ENCODE measurements at regions not wholly inside any gene's neighbourhood (a gene's known extent, or its start where the extent isn't known, plus 50 kb on each side); places are given as distances from the start of the nearest gene placed in this dataset.
"Not testable (repeated sequence)": the region's sequence is repeated elsewhere in the genome, so short reads cannot be mapped to it uniquely, and the experiment has no call there.

- not testable (repeated sequence) for DNase-seq
Observed at GRCh38 chr2:111484097-111484496, 363.4 kb downstream of the BCL2L11 start.

GRCh38 chr2:111485895-111486294 is 365.2 kb downstream of the BCL2L11 start:
- DNase-seq: not testable (repeated sequence)

GRCh38 chr2:111488451-111488850 is 367.7 kb downstream of the BCL2L11 start:
- not testable (repeated sequence) for DNase-seq

- DNase-seq: not testable (repeated sequence)
Observed at GRCh38 chr2:111489460-111489859, 368.7 kb downstream of the BCL2L11 start.

GRCh38 chr2:111491181-111491580 is 370.5 kb downstream of the BCL2L11 start:
- not testable (repeated sequence) for DNase-seq

- DNase-seq: not testable (repeated sequence)
Observed at GRCh38 chr2:111491614-111492013, 370.9 kb downstream of the BCL2L11 start.

- DNase-seq: not testable (repeated sequence)
Observed at GRCh38 chr2:111492995-111493719, 372.4 kb downstream of the BCL2L11 start.

- peak; percentile 39 for DNase-seq
Observed at GRCh38 chr2:111493720-111494078, 373.0 kb downstream of the BCL2L11 start.

GRCh38 chr2:111494288-111494980 is 373.7 kb downstream of the BCL2L11 start:
- DNase-seq: not testable (repeated sequence)

GRCh38 chr2:111494981-111495315 is 374.2 kb downstream of the BCL2L11 start:
- DNase-seq: not testable (repeated sequence)

- not testable (repeated sequence) for DNase-seq
Observed at GRCh38 chr2:111495636-111496035, 374.9 kb downstream of the BCL2L11 start.

- not testable (repeated sequence) for DNase-seq
Observed at GRCh38 chr2:111496176-111496575, 375.5 kb downstream of the BCL2L11 start.

- DNase-seq: not testable (repeated sequence)
Observed at GRCh38 chr2:111496860-111497259, 376.1 kb downstream of the BCL2L11 start.

GRCh38 chr2:111497270-111497669 is 376.6 kb downstream of the BCL2L11 start:
- DNase-seq: not testable (repeated sequence)

GRCh38 chr2:111500536-111501062 is 379.9 kb downstream of the BCL2L11 start:
- DNase-seq: not testable (repeated sequence)

GRCh38 chr2:111503844-111504570 is 380.0 kb downstream of the ANAPC1 start:
- DNase-seq: not testable (repeated sequence)

GRCh38 chr2:111504571-111504942 is 379.4 kb downstream of the ANAPC1 start:
- DNase-seq: not testable (repeated sequence)

GRCh38 chr2:111505267-111505666 is 378.7 kb downstream of the ANAPC1 start:
- not testable (repeated sequence) for DNase-seq

- peak; percentile 13 for DNase-seq
Observed at GRCh38 chr2:111506936-111507335, 377.1 kb downstream of the ANAPC1 start.

- not testable (repeated sequence) for DNase-seq
Observed at GRCh38 chr2:111509225-111509869, 374.6 kb downstream of the ANAPC1 start.

- DNase-seq: not testable (repeated sequence)
Observed at GRCh38 chr2:111510384-111510783, 373.6 kb downstream of the ANAPC1 start.

GRCh38 chr2:111511062-111511461 is 372.9 kb downstream of the ANAPC1 start:
- not testable (repeated sequence) for DNase-seq

GRCh38 chr2:111512378-111512777 is 371.6 kb downstream of the ANAPC1 start:
- not testable (repeated sequence) for DNase-seq
